ENCODE measurements at regions not wholly inside any gene's neighbourhood (a gene's known extent, or its start where the extent isn't known, plus 50 kb on each side); places are given as distances from the start of the nearest gene placed in this dataset.

DNA sequence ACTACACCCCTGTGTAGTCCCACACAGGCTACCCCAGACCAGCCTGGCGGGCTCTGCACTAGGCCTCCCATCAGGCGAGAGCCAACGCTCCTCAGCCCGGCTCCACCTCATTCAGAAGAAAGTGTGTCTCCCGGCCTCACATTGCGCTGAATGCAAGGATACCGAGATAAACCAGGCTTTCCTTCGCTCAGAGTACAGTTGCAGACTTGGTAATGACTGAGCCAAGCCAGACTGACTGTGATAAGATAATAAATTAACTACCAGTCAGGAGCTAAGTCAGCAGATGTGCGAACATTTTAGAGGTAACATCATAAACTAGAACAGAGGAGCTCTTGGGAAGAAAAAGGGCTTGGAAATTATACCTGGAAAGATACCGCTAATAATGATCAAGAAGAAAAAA, 397.6 kb downstream of the TRIML1 start:
- TF ChIP-seq CTCF (conservative IDR thresholded peaks at IDR 0.05; ENCODE audit: low read depth, low read length) (no peak), EZH2 (IDR thresholded peaks at IDR 0.05; ENCODE audit: low read length, unreplicated experiment) (no peak), EZH2phosphoT487 (IDR thresholded peaks at IDR 0.05; ENCODE audit: borderline replicate concordance, low read length) (no peak)
- Histone ChIP-seq H3K4me3 (ENCODE audit: low read length) (no peak overlapping the region), H3K27me3 (ENCODE audit: low read length) (no peaks in the 10 kb centered on the region), H4K20me1 (ENCODE audit: low read length) (no peaks in the 10 kb centered on the region), H3K9ac (ENCODE audit: low read length) (no peak overlapping the region), H3K27ac (ENCODE audit: low read length) (no peak overlapping the region), H2AFZ (ENCODE audit: low read length) (no peak overlapping the region), H3K36me3 (ENCODE audit: low read depth, low read length) (no peaks in the 10 kb centered on the region), H3K9me3 (ENCODE audit: low read length) (no peaks in the 10 kb centered on the region), H3F3A (ENCODE audit: low read length, unreplicated experiment) (no peaks in the 10 kb centered on the region), H3K4me1 (ENCODE audit: insufficient read depth, low read length) (no peaks in the 10 kb centered on the region), H3K9me2 (replicated peaks; ENCODE audit: low read length) (no peaks in the 10 kb centered on the region), H3K4me2 (ENCODE audit: low read length) (no peak overlapping the region), H3K79me2 (ENCODE audit: low read length) (no peaks in the 10 kb centered on the region)
- no TSS peak for BruUV-seq (replicated peaks)
- ATAC-seq: no peak
- ChIA-PET POLR2A (ENCODE audit: unreplicated experiment) (no interaction called here), CTCF (no interaction called here)
- intact Hi-C loops (cut with micrococcal nuclease): no loop called here
- no peak for DNase-seq

DNA sequence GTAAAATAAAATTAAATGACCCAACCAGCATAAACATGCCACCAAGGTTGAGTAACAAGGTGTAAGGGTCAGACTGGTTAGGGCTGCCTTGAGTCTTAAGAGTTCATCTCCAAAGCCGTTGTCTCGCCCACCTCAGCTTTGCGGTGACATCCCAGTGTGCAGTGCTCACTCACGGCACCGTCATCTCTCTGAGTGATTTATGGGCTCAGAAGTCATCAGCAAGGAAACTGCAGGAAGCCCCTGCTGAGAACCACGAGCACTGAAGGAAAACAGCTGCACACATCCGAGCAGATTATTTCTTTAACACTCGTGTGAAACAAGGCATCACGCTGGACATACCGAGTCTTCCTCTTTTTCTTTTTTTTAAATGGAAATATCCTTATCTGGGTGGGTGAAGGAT, 411.1 kb downstream of the TRIML1 start:
- H3K36me3 ChIP-seq (ENCODE audit: low read depth, low read length): no peaks in the 10 kb centered on the region
- no peaks in the 10 kb centered on the region for H3K4me1 ChIP-seq (ENCODE audit: insufficient read depth, low read length)
- H3K27ac ChIP-seq (ENCODE audit: low read length): no peak overlapping the region
- no peaks in the 10 kb centered on the region for H3K9me3 ChIP-seq (ENCODE audit: low read length)
- no peaks in the 10 kb centered on the region for H3K27me3 ChIP-seq (ENCODE audit: low read length)
- no peaks in the 10 kb centered on the region for H3K79me2 ChIP-seq (ENCODE audit: low read length)
- CTCF ChIA-PET: no interaction called here
- no peak overlapping the region for H2AFZ ChIP-seq (ENCODE audit: low read length)
- H3K9me2 ChIP-seq (replicated peaks; ENCODE audit: low read length): no peaks in the 10 kb centered on the region
- intact Hi-C loops (cut with micrococcal nuclease): no loop called here
- no TSS peak for BruUV-seq (replicated peaks)
- no peak overlapping the region for H3K4me2 ChIP-seq (ENCODE audit: low read length)
- H3K9ac ChIP-seq (ENCODE audit: low read length): no peak overlapping the region
- ATAC-seq: no peak
- no peak for TF ChIP-seq EZH2 (IDR thresholded peaks at IDR 0.05; ENCODE audit: low read length, unreplicated experiment)
- no peak for TF ChIP-seq EZH2phosphoT487 (IDR thresholded peaks at IDR 0.05; ENCODE audit: borderline replicate concordance, low read length)
- no peak for TF ChIP-seq CTCF (conservative IDR thresholded peaks at IDR 0.05; ENCODE audit: low read depth, low read length)
- H4K20me1 ChIP-seq (ENCODE audit: low read length): no peaks in the 10 kb centered on the region
- no peaks in the 10 kb centered on the region for H3F3A ChIP-seq (ENCODE audit: low read length, unreplicated experiment)
- no peak overlapping the region for H3K4me3 ChIP-seq (ENCODE audit: low read length)
- DNase-seq: no peak
- POLR2A ChIA-PET (ENCODE audit: unreplicated experiment): no interaction called here

DNA sequence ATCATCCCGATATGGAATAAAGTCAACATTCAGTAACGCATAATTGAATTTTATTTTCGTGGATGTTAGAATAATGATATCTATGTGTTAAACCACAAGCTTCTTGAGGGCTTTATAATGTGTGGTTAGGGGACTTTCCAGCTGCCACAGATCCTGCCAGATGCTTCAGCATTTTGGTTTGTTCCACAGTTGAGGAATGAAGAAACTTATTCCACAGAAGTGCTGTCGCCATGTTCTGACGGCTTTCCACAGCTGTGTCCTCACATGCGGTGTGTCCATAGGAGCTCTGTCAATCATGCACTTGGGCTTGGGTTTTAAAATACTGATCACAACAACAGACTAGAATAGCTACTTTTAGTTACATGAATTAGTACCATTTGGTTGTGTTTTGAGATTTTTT, 411.9 kb downstream of the TRIML1 start:
- Histone ChIP-seq H3K9ac (ENCODE audit: low read length) (no peak overlapping the region), H3K27me3 (ENCODE audit: low read length) (no peaks in the 10 kb centered on the region), H3K9me2 (replicated peaks; ENCODE audit: low read length) (no peaks in the 10 kb centered on the region), H3K27ac (ENCODE audit: low read length) (no peak overlapping the region), H4K20me1 (ENCODE audit: low read length) (no peaks in the 10 kb centered on the region), H2AFZ (ENCODE audit: low read length) (no peak overlapping the region), H3F3A (ENCODE audit: low read length, unreplicated experiment) (no peaks in the 10 kb centered on the region), H3K4me2 (ENCODE audit: low read length) (no peak overlapping the region), H3K4me1 (ENCODE audit: insufficient read depth, low read length) (no peaks in the 10 kb centered on the region), H3K36me3 (ENCODE audit: low read depth, low read length) (no peaks in the 10 kb centered on the region), H3K9me3 (ENCODE audit: low read length) (no peaks in the 10 kb centered on the region), H3K4me3 (ENCODE audit: low read length) (no peak overlapping the region), H3K79me2 (ENCODE audit: low read length) (no peaks in the 10 kb centered on the region)
- ATAC-seq (no peak), DNase-seq (no peak)
- TF ChIP-seq CTCF (conservative IDR thresholded peaks at IDR 0.05; ENCODE audit: low read depth, low read length): no peak
- TF ChIP-seq EZH2 (IDR thresholded peaks at IDR 0.05; ENCODE audit: low read length, unreplicated experiment): no peak
- TF ChIP-seq EZH2phosphoT487 (IDR thresholded peaks at IDR 0.05; ENCODE audit: borderline replicate concordance, low read length): no peak
- intact Hi-C loops (cut with micrococcal nuclease): no loop called here
- POLR2A ChIA-PET (ENCODE audit: unreplicated experiment): no interaction called here
- BruUV-seq (replicated peaks): no TSS peak
- CTCF ChIA-PET: no interaction called here

All from PC-3 (cell line).